A673 (cell line): ENCODE measurements at regions not wholly inside any gene's neighbourhood (a gene's known extent, or its start where the extent isn't known, plus 50 kb on each side); places are given as distances from the start of the nearest gene placed in this dataset.

Source experiments
- BruUV-seq: library from RNA; stranded (reverse); fragments of 400-500 nt; replicated peaks from 2 replicates; lab custom pipeline; 2021; lab: Mats Ljungman, UMichigan
- CTCF ChIA-PET: fragments of 300-600 bp; sonication (Branson Sonifier 250); formaldehyde crosslinking; loops from one replicate; lab custom pipeline; 2022; ENCODE audit warnings: antibody characterized with exemption; lab: Charles Lee
- POLR2A ChIA-PET: fragments of 300-600 bp; sonication (Branson Sonifier 250); formaldehyde crosslinking; loops from one replicate; lab custom pipeline; 2022; ENCODE audit warnings: antibody characterized with exemption; ENCODE audit not compliant: low non-redundant PET; lab: Charles Lee
- DNase-seq: peaks from one replicate; pipeline ENCODE4 v3.0.0-alpha.2; 2015; ENCODE audit warnings: low spot score
- H3K27ac ChIP-seq: fragments of 200-600 bp; sonication (generic); 2 replicates; pipeline ENCODE4 v1.5.1; 2016; ENCODE audit warnings: mixed run types, low read depth, mild to moderate bottlenecking, mixed read lengths, antibody characterized with exemption, low read length; ENCODE audit not compliant: poor library complexity, severe bottlenecking
- H3K27me3 ChIP-seq: fragments of 200-600 bp; sonication (generic); replicated peaks from 2 replicates; pipeline ENCODE4 v1.6.1; 2017; ENCODE audit warnings: mixed run types, low read depth, mild to moderate bottlenecking, mixed read lengths, antibody characterized with exemption, low read length; ENCODE audit not compliant: insufficient read depth, poor library complexity
- H3K36me3 ChIP-seq: fragments of 200-600 bp; sonication (generic); 2 replicates; pipeline ENCODE4 v1.6.1; 2016; ENCODE audit warnings: mixed run types, mild to moderate bottlenecking, mixed read lengths, antibody characterized with exemption, low read length; ENCODE audit not compliant: insufficient read depth, poor library complexity, severe bottlenecking
- H3K4me1 ChIP-seq: fragments of 200-600 bp; sonication (generic); 2 replicates; pipeline ENCODE4 v1.6.1; 2017; ENCODE audit warnings: mixed run types, mild to moderate bottlenecking, mixed read lengths, antibody characterized with exemption, low read length; ENCODE audit not compliant: insufficient read depth, poor library complexity, severe bottlenecking
- H3K4me3 ChIP-seq: fragments of 200-600 bp; sonication (generic); 2 replicates; pipeline ENCODE4 v1.5.1; 2016; ENCODE audit warnings: low read depth, mixed run types, mild to moderate bottlenecking, mixed read lengths, low read length; ENCODE audit not compliant: poor library complexity, severe bottlenecking
- H3K9me3 ChIP-seq: fragments of 200-600 bp; sonication (generic); 2 replicates; pipeline ENCODE4 v1.6.1; 2016; ENCODE audit warnings: mixed run types, low read depth, mild to moderate bottlenecking, mixed read lengths, antibody characterized with exemption, low read length; ENCODE audit not compliant: poor library complexity, severe bottlenecking
- EZH2 ChIP-seq: fragments of 200-600 bp; sonication (generic); IDR thresholded peaks from 2 replicates; pipeline ENCODE4 v1.6.1; 2017; ENCODE audit warnings: borderline replicate concordance, low read depth, mild to moderate bottlenecking, mixed read lengths, antibody characterized with exemption, low read length; ENCODE audit not compliant: poor library complexity, severe bottlenecking
- intact Hi-C: fragments of 100-400 bp; cut with micrococcal nuclease; formaldehyde crosslinking; loops from one replicate; pipeline ENCODE4 v1.10.0; 2022; ENCODE audit not compliant: unreplicated experiment
- TF ChIP-seq, protein P1 (sequence below): fragments of 300-800, 200-600 bp; sonication (generic); conservative IDR thresholded peaks from 2 replicates; pipeline ENCODE4 v1.5.1; 2017; ENCODE audit warnings: low read depth, mild to moderate bottlenecking, antibody characterized with exemption, low read length, moderate library complexity, mixed read lengths

DNA sequence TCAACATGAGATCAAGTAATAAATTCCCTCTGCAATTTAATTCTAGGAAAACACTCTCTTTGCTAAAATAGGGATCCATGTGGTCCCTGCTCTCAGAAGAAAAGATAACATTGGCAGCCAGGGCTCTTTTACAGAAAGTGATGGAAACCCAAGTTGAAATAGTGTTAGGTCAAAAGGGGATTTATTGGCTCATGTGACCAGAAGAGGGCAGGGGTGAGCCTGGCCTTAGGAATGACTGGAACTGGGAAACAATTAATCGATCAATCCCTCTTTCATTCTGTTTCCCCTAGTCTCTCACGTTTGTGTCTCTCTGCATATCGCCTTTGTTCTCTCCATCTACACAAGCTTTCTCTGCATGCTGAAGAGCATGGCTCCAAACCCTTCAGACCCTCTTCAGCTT lies 58.3 kb upstream of the ALDH1B1 start:
- H3K27me3 ChIP-seq: no peaks in the 10 kb centered on the region

DNA sequence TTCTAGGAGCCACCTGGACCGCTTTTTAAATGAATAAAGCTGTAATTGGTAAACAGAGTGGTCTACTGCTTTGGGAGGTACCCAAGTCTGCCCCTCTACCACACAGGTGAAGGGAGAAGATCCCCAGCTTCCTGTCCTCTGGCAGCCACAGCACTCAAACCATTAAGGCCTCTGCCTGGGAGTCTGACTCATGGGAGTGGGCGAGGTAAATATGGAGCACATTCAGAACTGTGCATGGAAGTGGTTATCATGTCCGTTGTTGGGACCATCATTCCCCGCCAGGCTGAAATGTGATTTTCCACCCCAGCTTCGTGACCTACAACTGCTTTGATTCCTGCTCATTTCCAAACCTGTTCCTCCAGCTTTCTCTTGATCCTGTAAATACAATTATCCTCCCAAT lies 59.5 kb upstream of the ALDH1B1 start:
- Histone ChIP-seq H3K4me3 (no peak overlapping the region), H3K27me3 (no peaks in the 10 kb centered on the region), H3K36me3 (no peaks in the 10 kb centered on the region), H3K27ac (no peak overlapping the region), H3K4me1 (no peaks in the 10 kb centered on the region), H3K9me3 (no peaks in the 10 kb centered on the region)
- intact Hi-C loops: no loop called here
- ChIA-PET CTCF (no interaction called here), POLR2A (no interaction called here)
- no TSS peak for BruUV-seq
- DNase-seq: no peak
- TF ChIP-seq, protein P1, sequence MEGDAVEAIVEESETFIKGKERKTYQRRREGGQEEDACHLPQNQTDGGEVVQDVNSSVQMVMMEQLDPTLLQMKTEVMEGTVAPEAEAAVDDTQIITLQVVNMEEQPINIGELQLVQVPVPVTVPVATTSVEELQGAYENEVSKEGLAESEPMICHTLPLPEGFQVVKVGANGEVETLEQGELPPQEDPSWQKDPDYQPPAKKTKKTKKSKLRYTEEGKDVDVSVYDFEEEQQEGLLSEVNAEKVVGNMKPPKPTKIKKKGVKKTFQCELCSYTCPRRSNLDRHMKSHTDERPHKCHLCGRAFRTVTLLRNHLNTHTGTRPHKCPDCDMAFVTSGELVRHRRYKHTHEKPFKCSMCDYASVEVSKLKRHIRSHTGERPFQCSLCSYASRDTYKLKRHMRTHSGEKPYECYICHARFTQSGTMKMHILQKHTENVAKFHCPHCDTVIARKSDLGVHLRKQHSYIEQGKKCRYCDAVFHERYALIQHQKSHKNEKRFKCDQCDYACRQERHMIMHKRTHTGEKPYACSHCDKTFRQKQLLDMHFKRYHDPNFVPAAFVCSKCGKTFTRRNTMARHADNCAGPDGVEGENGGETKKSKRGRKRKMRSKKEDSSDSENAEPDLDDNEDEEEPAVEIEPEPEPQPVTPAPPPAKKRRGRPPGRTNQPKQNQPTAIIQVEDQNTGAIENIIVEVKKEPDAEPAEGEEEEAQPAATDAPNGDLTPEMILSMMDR: no peak
- TF ChIP-seq EZH2: no peak

More for the DNA sequence above, 58.3 kb upstream of the ALDH1B1 start:
- intact Hi-C loops: no loop called here
- BruUV-seq: no TSS peak
- no peak for DNase-seq
- TF ChIP-seq, protein P1: peak; percentile 38; the same call in 1 of the 2 replicates
- no peak for TF ChIP-seq EZH2
- no peaks in the 10 kb centered on the region for H3K9me3 ChIP-seq
- POLR2A ChIA-PET: interaction anchor here (0.7 kb wide), 1 partner anchor 13 kb away, joined by 3 read pairs; no protein-coding TSS in a partner anchor
- no peaks in the 10 kb centered on the region for H3K4me1 ChIP-seq
- CTCF ChIA-PET: no interaction called here
- H3K36me3 ChIP-seq: no peaks in the 10 kb centered on the region
- no peak overlapping the region for H3K4me3 ChIP-seq
- no peak overlapping the region for H3K27ac ChIP-seq

DNA sequence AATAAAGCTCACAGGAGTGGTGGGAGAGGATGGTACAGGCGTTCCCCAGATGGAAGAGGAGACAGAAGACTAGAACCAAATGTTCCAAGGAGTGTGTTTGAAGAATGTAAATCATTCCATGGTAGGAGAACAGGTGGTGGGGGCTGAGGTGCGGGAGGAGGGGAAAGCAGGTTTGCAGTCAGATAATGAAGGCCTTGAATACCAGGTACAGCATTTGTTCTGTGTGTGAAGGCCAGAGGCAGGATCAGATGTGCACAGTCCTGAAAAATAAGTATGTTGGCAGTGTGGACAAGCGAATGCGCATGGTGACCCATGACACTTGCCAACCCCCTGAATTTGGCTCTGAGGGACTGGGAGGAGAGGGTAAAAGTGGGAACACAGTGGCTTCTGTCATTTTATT lies 59.9 kb upstream of the ALDH1B1 start:
- TF ChIP-seq, protein P1: no peak
- no peak for TF ChIP-seq EZH2
- no peaks in the 10 kb centered on the region for H3K9me3 ChIP-seq
- ChIA-PET POLR2A (no interaction called here), CTCF (no interaction called here)
- no peak overlapping the region for H3K4me3 ChIP-seq
- H3K4me1 ChIP-seq: no peaks in the 10 kb centered on the region
- no peaks in the 10 kb centered on the region for H3K36me3 ChIP-seq
- DNase-seq: no peak
- no TSS peak for BruUV-seq
- H3K27ac ChIP-seq: no peak overlapping the region
- H3K27me3 ChIP-seq: no peaks in the 10 kb centered on the region
- intact Hi-C loops: no loop called here
